ENCODE measurements at regions not wholly inside any gene's neighbourhood (a gene's known extent, or its start where the extent isn't known, plus 50 kb on each side); places are given as distances from the start of the nearest gene placed in this dataset.
"Not testable (repeated sequence)": the region's sequence is repeated elsewhere in the genome, so short reads cannot be mapped to it uniquely, and the experiment has no call there.

DNA sequence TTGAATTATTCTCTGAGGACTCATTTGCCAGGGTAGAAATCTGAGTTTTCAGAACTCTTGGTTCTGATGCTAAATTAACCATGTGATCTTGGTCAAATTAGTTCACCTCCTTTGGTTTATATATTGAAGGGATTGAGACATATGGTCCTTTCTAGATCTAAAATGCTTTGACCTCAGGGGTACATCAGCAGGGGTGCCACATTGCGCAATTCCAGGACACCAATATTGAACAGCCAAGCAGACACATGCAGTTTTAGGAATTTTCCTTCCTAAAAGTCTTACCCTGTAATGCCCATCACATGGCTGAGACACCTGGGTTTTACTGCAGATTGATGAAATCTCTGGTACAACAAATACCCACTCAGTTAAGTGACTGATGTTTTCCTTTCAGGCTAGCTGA, 254.4 kb upstream of the NCAM1 start:
- H3K4me3 ChIP-seq, result no peak overlapping the region
- in situ Hi-C loops (cut with MboI; ENCODE audit: low pct_ligation_motif_present in 1 of 4, low pct_unique_long_range_greater_than_20kb in 1 of 4, low sequenced_read_pairs in 3 of 4), result no loop called here
- H3K9me3 ChIP-seq, result no peaks in the 10 kb centered on the region
- H3K27me3 ChIP-seq, result no peaks in the 10 kb centered on the region
- no peak for DNase-seq
- whole genome bisulfite sequencing, 2 donors (ENCODE audit: low coverage in 1 of 2), result 67% methylated on average over 1 of the region's 1 CpG; no CpG with 5 or more reads in 1 of the 2 donors
- H3K36me3 ChIP-seq, result no peaks in the 10 kb centered on the region
- H3K4me1 ChIP-seq, result no peaks in the 10 kb centered on the region
- no peak overlapping the region for H3K27ac ChIP-seq
- intact Hi-C loops (cut with DNase I; ENCODE audit: low total_unique reads), result no loop called here
- TF ChIP-seq, protein P1, sequence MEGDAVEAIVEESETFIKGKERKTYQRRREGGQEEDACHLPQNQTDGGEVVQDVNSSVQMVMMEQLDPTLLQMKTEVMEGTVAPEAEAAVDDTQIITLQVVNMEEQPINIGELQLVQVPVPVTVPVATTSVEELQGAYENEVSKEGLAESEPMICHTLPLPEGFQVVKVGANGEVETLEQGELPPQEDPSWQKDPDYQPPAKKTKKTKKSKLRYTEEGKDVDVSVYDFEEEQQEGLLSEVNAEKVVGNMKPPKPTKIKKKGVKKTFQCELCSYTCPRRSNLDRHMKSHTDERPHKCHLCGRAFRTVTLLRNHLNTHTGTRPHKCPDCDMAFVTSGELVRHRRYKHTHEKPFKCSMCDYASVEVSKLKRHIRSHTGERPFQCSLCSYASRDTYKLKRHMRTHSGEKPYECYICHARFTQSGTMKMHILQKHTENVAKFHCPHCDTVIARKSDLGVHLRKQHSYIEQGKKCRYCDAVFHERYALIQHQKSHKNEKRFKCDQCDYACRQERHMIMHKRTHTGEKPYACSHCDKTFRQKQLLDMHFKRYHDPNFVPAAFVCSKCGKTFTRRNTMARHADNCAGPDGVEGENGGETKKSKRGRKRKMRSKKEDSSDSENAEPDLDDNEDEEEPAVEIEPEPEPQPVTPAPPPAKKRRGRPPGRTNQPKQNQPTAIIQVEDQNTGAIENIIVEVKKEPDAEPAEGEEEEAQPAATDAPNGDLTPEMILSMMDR (IDR thresholded peaks at IDR 0.05), result no peak
- no peak for TF ChIP-seq POLR2A (IDR thresholded peaks at IDR 0.05)
- TF ChIP-seq POLR2AphosphoS5 (IDR thresholded peaks at IDR 0.05), result no peak
- no peak for TF ChIP-seq EP300 (IDR thresholded peaks at IDR 0.05; ENCODE audit: low read depth)

DNA sequence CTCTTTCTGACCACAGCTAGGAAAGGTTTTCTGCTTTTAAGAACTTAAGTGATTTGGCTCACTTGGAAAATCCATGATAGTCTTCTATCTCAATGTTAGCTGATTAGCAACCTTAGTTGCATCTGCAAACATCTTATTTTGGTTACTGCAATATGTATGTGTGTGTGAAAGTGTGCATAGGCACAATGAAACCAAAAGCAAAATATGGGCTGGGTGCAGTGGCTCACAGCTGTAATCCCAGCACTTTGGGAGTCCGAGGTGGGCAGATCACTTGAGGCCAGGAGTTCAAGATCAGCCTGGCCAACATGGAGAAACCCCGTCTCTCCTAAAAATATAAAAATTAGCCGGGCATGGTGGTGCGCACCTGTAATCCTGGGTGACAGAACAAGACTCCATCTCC, 246.9 kb upstream of the NCAM1 start:
- WGBS, 2 donors (ENCODE audit: low coverage in 1 of 2), result 81 to 87% methylated on average over 3 to 4 of the region's 4 CpGs
- H3K27ac ChIP-seq, result not testable (repeated sequence)

DNA sequence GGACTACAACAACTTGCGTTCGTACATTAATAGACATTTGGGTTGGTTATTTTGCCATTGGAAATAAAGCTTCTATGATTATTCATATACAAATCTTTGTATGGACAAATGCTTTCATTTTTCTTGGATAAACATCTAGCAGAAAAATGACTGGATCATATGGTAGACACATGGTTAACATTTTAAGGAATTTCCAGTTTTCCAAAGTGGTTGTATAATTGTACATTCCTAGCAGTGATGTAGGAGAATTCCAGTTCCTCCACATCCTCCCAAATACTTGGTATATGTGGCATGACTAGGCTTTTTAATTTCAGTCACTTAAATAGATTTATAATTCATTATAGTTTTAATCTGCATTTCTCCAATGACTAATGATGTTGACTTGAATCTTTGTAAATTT, 246.2 kb upstream of the NCAM1 start:
- in situ Hi-C loops (cut with MboI; ENCODE audit: low pct_ligation_motif_present in 1 of 4, low pct_unique_long_range_greater_than_20kb in 1 of 4, low sequenced_read_pairs in 3 of 4), result no loop called here
- WGBS, 2 donors (ENCODE audit: low coverage in 1 of 2), result 96 to 99% methylated on average over 2 of the region's 2 CpGs
- DNase-seq, result no peak
- Histone ChIP-seq H3K27ac (no peak overlapping the region), H3K27me3 (no peaks in the 10 kb centered on the region), H3K4me1 (no peaks in the 10 kb centered on the region), H3K9me3 (no peaks in the 10 kb centered on the region), H3K36me3 (no peaks in the 10 kb centered on the region), H3K4me3 (no peak overlapping the region)
- intact Hi-C loops (cut with DNase I; ENCODE audit: low total_unique reads), result no loop called here
- no peak for TF ChIP-seq EP300 (IDR thresholded peaks at IDR 0.05; ENCODE audit: low read depth)
- no peak for TF ChIP-seq POLR2A (IDR thresholded peaks at IDR 0.05)
- TF ChIP-seq, protein P1 (IDR thresholded peaks at IDR 0.05), result no peak
- TF ChIP-seq POLR2AphosphoS5 (IDR thresholded peaks at IDR 0.05), result no peak

More for the DNA sequence above, 246.9 kb upstream of the NCAM1 start:
- H3K4me3 ChIP-seq; H3K9me3 ChIP-seq; DNase-seq; in situ Hi-C loops (cut with MboI; ENCODE audit: low pct_ligation_motif_present in 1 of 4, low pct_unique_long_range_greater_than_20kb in 1 of 4, low sequenced_read_pairs in 3 of 4); intact Hi-C loops (cut with DNase I; ENCODE audit: low total_unique reads); H3K27me3 ChIP-seq; H3K4me1 ChIP-seq; H3K36me3 ChIP-seq: not testable (repeated sequence)

DNA sequence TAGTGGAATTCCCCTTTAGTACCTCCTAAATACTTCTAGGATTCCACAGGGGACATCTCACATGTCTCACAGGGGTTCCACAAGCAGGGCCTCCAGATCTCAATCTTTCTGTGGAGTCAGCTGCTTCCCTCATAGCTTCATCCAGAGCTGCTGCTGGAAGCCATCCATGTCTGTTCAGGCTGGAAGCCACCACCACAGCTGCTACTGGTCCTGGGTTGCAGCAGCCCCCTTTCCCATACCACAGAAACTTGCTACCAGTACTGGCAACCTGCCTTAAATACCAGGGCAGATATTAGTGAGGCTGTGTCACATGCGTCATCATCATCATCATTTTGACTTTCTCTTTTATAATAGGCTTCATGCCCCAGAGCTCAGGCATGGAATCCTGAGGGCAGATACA, 242.7 kb upstream of the NCAM1 start:
- H3K36me3 ChIP-seq, result no peaks in the 10 kb centered on the region
- 100% methylated on average over 1 of the region's 1 CpG for WGBS, 2 donors (ENCODE audit: low coverage in 1 of 2)
- no peaks in the 10 kb centered on the region for H3K4me1 ChIP-seq
- in situ Hi-C loops (cut with MboI; ENCODE audit: low pct_ligation_motif_present in 1 of 4, low pct_unique_long_range_greater_than_20kb in 1 of 4, low sequenced_read_pairs in 3 of 4) (no loop called here), intact Hi-C loops (cut with DNase I; ENCODE audit: low total_unique reads) (no loop called here)
- DNase-seq, result no peak
- no peaks in the 10 kb centered on the region for H3K27me3 ChIP-seq
- no peak for TF ChIP-seq POLR2A (IDR thresholded peaks at IDR 0.05)
- no peaks in the 10 kb centered on the region for H3K9me3 ChIP-seq
- H3K27ac ChIP-seq, result no peak overlapping the region
- no peak overlapping the region for H3K4me3 ChIP-seq

DNA sequence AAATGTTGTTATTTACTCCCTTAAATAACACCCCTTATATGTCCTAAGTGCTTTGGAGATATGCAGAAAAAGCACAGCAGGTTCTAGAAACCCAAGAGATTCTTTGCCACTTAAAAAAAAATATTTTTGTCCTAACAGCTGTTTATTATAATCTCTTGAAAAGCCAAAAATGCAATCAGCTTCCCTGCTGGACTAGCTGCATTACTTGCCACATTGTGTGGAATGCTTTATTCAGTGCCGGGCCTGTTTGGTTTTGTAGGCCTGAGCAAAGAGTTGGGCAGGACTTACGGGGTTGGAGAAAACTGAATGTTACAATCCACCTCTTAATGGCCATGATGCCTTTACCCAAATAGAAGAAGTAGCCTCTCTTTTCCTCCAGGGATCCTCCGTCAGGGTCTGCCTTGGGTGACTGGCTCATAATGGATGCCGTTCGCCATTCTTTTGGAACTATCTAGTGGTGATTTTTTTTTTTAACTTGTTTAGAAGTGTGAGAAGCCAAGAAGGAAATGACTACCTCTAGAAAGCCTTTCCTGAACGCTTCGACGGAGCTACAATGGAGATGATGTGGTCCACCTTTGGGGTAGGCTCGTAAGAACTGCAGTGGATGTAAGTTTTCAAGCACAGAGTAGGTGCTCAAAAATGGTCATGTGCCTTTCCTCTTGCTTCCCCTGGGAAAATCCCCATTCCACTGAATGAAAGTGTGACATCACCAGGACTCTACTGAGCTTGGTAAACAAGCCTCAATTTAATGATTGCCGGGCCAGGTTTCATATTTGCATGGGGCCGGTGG, 241.3 kb upstream of the NCAM1 start:
- H3K4me3 ChIP-seq, result no peak overlapping the region
- 83 to 87% methylated on average over 8 to 11 of the region's 11 CpGs for WGBS, 2 donors (ENCODE audit: low coverage in 1 of 2)
- DNase-seq, result no peak

More for the DNA sequence above, 241.3 kb upstream of the NCAM1 start:
- Histone ChIP-seq H3K9me3 (no peaks in the 10 kb centered on the region), H3K4me1 (no peaks in the 10 kb centered on the region), H3K27me3 (no peaks in the 10 kb centered on the region), H3K27ac (no peak overlapping the region), H3K36me3 (no peaks in the 10 kb centered on the region)
- TF ChIP-seq POLR2A (IDR thresholded peaks at IDR 0.05) (no peak), EP300 (IDR thresholded peaks at IDR 0.05; ENCODE audit: low read depth) (no peak), POLR2AphosphoS5 (IDR thresholded peaks at IDR 0.05) (no peak)
- TF ChIP-seq, protein P1 (IDR thresholded peaks at IDR 0.05), result no peak
- in situ Hi-C loops (cut with MboI; ENCODE audit: low pct_ligation_motif_present in 1 of 4, low pct_unique_long_range_greater_than_20kb in 1 of 4, low sequenced_read_pairs in 3 of 4), result no loop called here
- intact Hi-C loops (cut with DNase I; ENCODE audit: low total_unique reads), result no loop called here

Measured in transverse colon (tissue), 4 donors.